MM.1S (cell line): ENCODE measurements at regions not wholly inside any gene's neighbourhood (a gene's known extent, or its start where the extent isn't known, plus 50 kb on each side); places are given as distances from the start of the nearest gene placed in this dataset.

Source experiments
- DNase-seq: peaks from one replicate; pipeline ENCODE4 v3.0.0-alpha.2; 2015
- H2AFZ ChIP-seq: fragments of 300-600 bp; sonication (generic); 2 replicates; pipeline ENCODE4 v1.6.0; 2016; ENCODE audit warnings: antibody characterized with exemption, low read length
- H3F3A ChIP-seq: fragments of 300-600 bp; sonication (generic); 2 replicates; pipeline ENCODE4 v1.6.1; 2016; ENCODE audit warnings: mild to moderate bottlenecking, antibody characterized with exemption, low read length, moderate library complexity, mixed read lengths; ENCODE audit not compliant: insufficient read depth
- H3K27ac ChIP-seq: fragments of 300-600 bp; sonication (generic); 2 replicates; pipeline ENCODE4 v1.5.1; 2016; ENCODE audit warnings: mild to moderate bottlenecking, low read length
- H3K27me3 ChIP-seq: fragments of 300-600 bp; sonication (generic); replicated peaks from 2 replicates; pipeline ENCODE4 v1.6.0; 2016; ENCODE audit warnings: low read length; ENCODE audit not compliant: insufficient read depth
- H3K36me3 ChIP-seq: fragments of 300-600 bp; sonication (generic); replicated peaks from 2 replicates; pipeline ENCODE4 v1.6.1; 2016; ENCODE audit warnings: mild to moderate bottlenecking, low read length, mixed read lengths; ENCODE audit not compliant: insufficient read depth
- H3K4me1 ChIP-seq: fragments of 300-600 bp; sonication (generic); 2 replicates; pipeline ENCODE4 v1.6.1; 2016; ENCODE audit warnings: low read length, mixed read lengths
- H3K4me2 ChIP-seq: fragments of 300-600 bp; sonication (generic); 2 replicates; pipeline ENCODE4 v1.6.0; 2016; ENCODE audit warnings: low read depth, low read length
- H3K4me3 ChIP-seq: fragments of 300-600 bp; sonication (generic); 2 replicates; pipeline ENCODE4 v1.5.1; 2016; ENCODE audit warnings: low read length, mixed read lengths
- H3K79me2 ChIP-seq: fragments of 300-600 bp; sonication (generic); 2 replicates; pipeline ENCODE4 v1.6.1; 2016; ENCODE audit warnings: mixed run types, low read length, mixed read lengths
- H3K9ac ChIP-seq: fragments of 300-600 bp; sonication (generic); 2 replicates; pipeline ENCODE4 v1.6.1; 2016; ENCODE audit warnings: low read length, mixed read lengths
- H3K9me2 ChIP-seq: fragments of 300-600 bp; sonication (generic); replicated peaks from 2 replicates; pipeline ENCODE4 v1.6.1; 2016; ENCODE audit warnings: mild to moderate bottlenecking, low read length, mixed read lengths; ENCODE audit not compliant: insufficient read depth
- H3K9me3 ChIP-seq: fragments of 300-600 bp; sonication (generic); replicated peaks from 2 replicates; pipeline ENCODE4 v1.6.1; 2016; ENCODE audit warnings: mild to moderate bottlenecking, low read length, mixed read lengths; ENCODE audit not compliant: insufficient read depth
- H4K20me1 ChIP-seq: fragments of 300-600 bp; sonication (generic); 2 replicates; pipeline ENCODE4 v1.6.1; 2016; ENCODE audit warnings: mild to moderate bottlenecking, low read length, moderate library complexity, mixed read lengths; ENCODE audit not compliant: insufficient read depth
- EZH2 ChIP-seq: fragments of 300-600 bp; sonication (generic); optimal IDR thresholded peaks from 2 replicates; pipeline ENCODE3; 2017; ENCODE audit warnings: low read depth, mild to moderate bottlenecking, antibody characterized with exemption, low read length, mixed read lengths
- EZH2phosphoT487 ChIP-seq: fragments of 300-600 bp; sonication (generic); IDR thresholded peaks from 2 replicates; pipeline ENCODE4 v1.6.1; 2018; ENCODE audit warnings: antibody characterized with exemption, low read length
- TF ChIP-seq, protein P1 (sequence below): fragments of 300-600 bp; sonication (generic); IDR thresholded peaks from 2 replicates; pipeline ENCODE4 v1.5.1; 2016; ENCODE audit warnings: antibody characterized with exemption, low read length, mixed read lengths

DNA sequence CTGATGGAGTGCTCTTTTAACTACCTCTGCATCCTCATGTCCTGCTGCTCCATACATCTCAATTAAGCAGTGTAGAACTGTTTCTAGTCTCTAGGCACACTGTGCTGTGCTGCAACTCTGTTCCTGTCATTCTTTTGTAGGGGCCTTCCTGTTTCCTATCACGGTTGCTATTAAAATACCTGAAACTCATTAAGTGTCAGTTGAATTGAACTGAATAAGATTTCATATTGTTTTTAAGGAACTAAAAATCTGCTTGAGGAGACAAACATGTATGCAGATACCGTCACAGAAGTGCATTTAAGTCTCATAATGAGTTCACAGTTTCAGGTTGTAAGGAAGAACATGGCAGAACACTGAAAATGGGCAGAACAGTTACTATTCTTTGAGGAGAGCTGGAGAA is 170.1 kb downstream of the LARP7 start:
- Histone ChIP-seq H3K27me3 (no peaks in the 10 kb centered on the region), H4K20me1 (no peaks in the 10 kb centered on the region), H3K9me3 (no peaks in the 10 kb centered on the region), H3K4me3 (no peak overlapping the region), H3F3A (no peaks in the 10 kb centered on the region), H3K9me2 (no peaks in the 10 kb centered on the region), H3K27ac (peak overlapping the region; percentile 2; the same call in 1 of the 2 replicates), H3K9ac (no peak overlapping the region), H3K79me2 (no peaks in the 10 kb centered on the region), H3K4me2 (no peak overlapping the region), H3K36me3 (no peaks in the 10 kb centered on the region), H2AFZ (0 out of 2 replicates have a peak overlapping the region, but pooled peaks have one; percentile 3), H3K4me1 (no peaks in the 10 kb centered on the region)
- no peak for DNase-seq
- TF ChIP-seq EZH2phosphoT487 (no peak), EZH2 (no peak)
- TF ChIP-seq, protein P1, sequence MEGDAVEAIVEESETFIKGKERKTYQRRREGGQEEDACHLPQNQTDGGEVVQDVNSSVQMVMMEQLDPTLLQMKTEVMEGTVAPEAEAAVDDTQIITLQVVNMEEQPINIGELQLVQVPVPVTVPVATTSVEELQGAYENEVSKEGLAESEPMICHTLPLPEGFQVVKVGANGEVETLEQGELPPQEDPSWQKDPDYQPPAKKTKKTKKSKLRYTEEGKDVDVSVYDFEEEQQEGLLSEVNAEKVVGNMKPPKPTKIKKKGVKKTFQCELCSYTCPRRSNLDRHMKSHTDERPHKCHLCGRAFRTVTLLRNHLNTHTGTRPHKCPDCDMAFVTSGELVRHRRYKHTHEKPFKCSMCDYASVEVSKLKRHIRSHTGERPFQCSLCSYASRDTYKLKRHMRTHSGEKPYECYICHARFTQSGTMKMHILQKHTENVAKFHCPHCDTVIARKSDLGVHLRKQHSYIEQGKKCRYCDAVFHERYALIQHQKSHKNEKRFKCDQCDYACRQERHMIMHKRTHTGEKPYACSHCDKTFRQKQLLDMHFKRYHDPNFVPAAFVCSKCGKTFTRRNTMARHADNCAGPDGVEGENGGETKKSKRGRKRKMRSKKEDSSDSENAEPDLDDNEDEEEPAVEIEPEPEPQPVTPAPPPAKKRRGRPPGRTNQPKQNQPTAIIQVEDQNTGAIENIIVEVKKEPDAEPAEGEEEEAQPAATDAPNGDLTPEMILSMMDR: no peak

DNA sequence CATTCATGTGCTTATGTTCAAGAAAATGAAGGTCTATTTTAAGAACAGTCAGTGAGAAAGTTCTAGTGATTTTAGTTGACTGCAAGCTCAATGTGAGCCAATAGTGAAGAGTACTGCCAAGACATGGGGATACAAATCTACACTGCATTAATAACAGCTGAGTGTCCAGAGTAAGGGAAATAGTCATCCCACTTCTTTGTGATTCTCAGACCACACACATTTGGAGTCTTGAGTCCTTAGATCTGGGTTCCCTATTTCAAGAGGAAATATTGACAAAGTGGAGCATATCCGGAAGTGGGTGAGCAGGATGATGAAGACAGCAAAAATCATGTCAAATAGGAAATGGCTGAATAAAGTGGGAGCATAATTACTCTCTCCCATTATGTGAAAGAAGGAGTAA is 171.1 kb downstream of the LARP7 start:
- Histone ChIP-seq H3K9me2 (no peaks in the 10 kb centered on the region), H3K9me3 (no peaks in the 10 kb centered on the region), H3K9ac (no peak overlapping the region), H3F3A (no peaks in the 10 kb centered on the region), H3K4me3 (no peak overlapping the region), H3K27me3 (no peaks in the 10 kb centered on the region), H3K4me2 (no peak overlapping the region), H3K36me3 (no peaks in the 10 kb centered on the region), H3K27ac (no peak overlapping the region), H3K79me2 (no peaks in the 10 kb centered on the region), H2AFZ (no peak overlapping the region), H4K20me1 (no peaks in the 10 kb centered on the region), H3K4me1 (no peaks in the 10 kb centered on the region)
- no peak for TF ChIP-seq EZH2
- TF ChIP-seq, protein P1: no peak
- no peak for TF ChIP-seq EZH2phosphoT487
- DNase-seq: no peak

DNA sequence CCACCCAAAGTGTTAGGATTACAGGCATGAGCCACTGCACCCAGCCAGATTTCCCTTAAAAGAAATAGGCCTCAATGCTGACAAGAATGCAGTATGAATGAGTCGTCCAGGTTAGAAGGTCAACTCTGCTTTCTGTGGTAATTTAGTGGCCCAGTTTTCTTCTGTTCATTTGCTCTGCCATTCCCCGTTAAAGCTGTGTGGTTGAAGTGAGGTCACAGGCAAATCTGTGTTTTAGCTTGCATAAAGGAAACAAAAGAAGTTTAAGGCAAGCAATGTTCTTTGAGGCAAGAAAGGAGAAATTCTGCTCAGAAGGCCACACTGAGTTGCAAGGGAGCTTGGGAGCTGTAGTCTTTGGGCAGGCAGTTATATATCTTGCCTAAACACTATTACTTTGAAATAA is 176.8 kb downstream of the LARP7 start:
- TF ChIP-seq, protein P1: no peak
- TF ChIP-seq EZH2: no peak
- no peak for TF ChIP-seq EZH2phosphoT487
- no peak for DNase-seq
- no peak overlapping the region for H3K27ac ChIP-seq
- no peak overlapping the region for H3K4me2 ChIP-seq
- H3K9ac ChIP-seq: no peak overlapping the region
- no peaks in the 10 kb centered on the region for H3K27me3 ChIP-seq
- no peaks in the 10 kb centered on the region for H3K79me2 ChIP-seq
- no peak overlapping the region for H3K4me3 ChIP-seq
- no peaks in the 10 kb centered on the region for H3F3A ChIP-seq
- H3K4me1 ChIP-seq: no peaks in the 10 kb centered on the region
- no peaks in the 10 kb centered on the region for H3K9me3 ChIP-seq
- no peaks in the 10 kb centered on the region for H3K36me3 ChIP-seq
- no peaks in the 10 kb centered on the region for H4K20me1 ChIP-seq
- no peaks in the 10 kb centered on the region for H3K9me2 ChIP-seq
- no peak overlapping the region for H2AFZ ChIP-seq
